A549 (cell line): ENCODE measurements at regions not wholly inside any gene's neighbourhood (a gene's known extent, or its start where the extent isn't known, plus 50 kb on each side); places are given as distances from the start of the nearest gene placed in this dataset.

Experiments
- ATAC-seq, 2 experiments: fragments of 200-7000 bp in 1 of 2; fragments of >200 bp in 1 of 2; cut with Nextera tagmentation in 1 of 2; cut with Tn5 transposase in 1 of 2; 3 replicates each; pipeline versions ENCODE4 v1.8.0 to v1.9.1; 2018 to 2020; ENCODE audit warnings: mild to moderate bottlenecking in 1 of 2, moderate library complexity in 1 of 2
- CTCF ChIA-PET: fragments of 300-600 bp; sonication (Branson Sonifier 250); formaldehyde crosslinking; extraction: SDS; loops from one replicate; lab custom pipeline; 2021; ENCODE audit warnings: antibody characterized with exemption, inconsistent platforms; lab: Yijun Ruan, JAX
- POLR2A ChIA-PET: fragments of 350-600 bp; formaldehyde crosslinking; extraction: SDS; loops from one replicate; lab custom pipeline; 2021; ENCODE audit warnings: antibody characterized with exemption, inconsistent platforms; lab: Yijun Ruan, JAX
- DNase-seq, 2 experiments: peaks; one replicate each; pipeline versions ENCODE4 v3.0.0 to v3.0.0-alpha.2; 2011 to 2016; ENCODE audit warnings: low read depth in 1 of 2, low spot score in 1 of 2
- FAIRE-seq: peaks from 2 replicates; lab custom pipeline; 2011; peaks lifted over from hg19 to GRCh38; lab: Jason Lieb, UNC
- H3K27ac ChIP-seq, 2 experiments: fragments of >200 bp; sonication (Bioruptor Twin); formaldehyde crosslinking; 3 replicates each; pipeline ENCODE4 v1.5.1; 2016 to 2017
- H3K4me1 ChIP-seq: fragments of >200 bp; sonication (Bioruptor Twin); formaldehyde crosslinking; 3 replicates; pipeline ENCODE4 v1.6.1; 2016
- H3K4me2 ChIP-seq: fragments of >200 bp; sonication (Bioruptor Twin); formaldehyde crosslinking; 3 replicates; pipeline ENCODE4 v1.6.1; 2016
- H3K4me3 ChIP-seq: fragments of >200 bp; sonication (Bioruptor Twin); formaldehyde crosslinking; 3 replicates; pipeline ENCODE4 v1.5.1; 2016
- H3K9me3 ChIP-seq: fragments of >200 bp; sonication (Bioruptor Twin); formaldehyde crosslinking; 3 replicates; pipeline ENCODE4 v1.6.1; 2016
- CHD4 ChIP-seq: fragments of 200-600 bp; sonication (generic); IDR thresholded peaks from 2 replicates; pipeline ENCODE4 v1.6.1; 2016; ENCODE audit warnings: antibody characterized with exemption, mild to moderate bottlenecking, borderline replicate concordance
- ELK1 ChIP-seq: fragments of 150-350 bp; IDR thresholded peaks from 2 replicates; pipeline ENCODE4 v1.6.1; 2014; ENCODE audit warnings: low read depth, mild to moderate bottlenecking, low read length
- FOSB ChIP-seq: fragments of 250-450 bp; sonication (Bioruptor Pico); IDR thresholded peaks from 2 replicates; pipeline ENCODE4 v1.5.0; 2020; ENCODE audit warnings: mild to moderate bottlenecking, moderate library complexity
- GATA3 ChIP-seq: IDR thresholded peaks from 2 replicates; pipeline ENCODE4 v1.6.1; 2012; ENCODE audit warnings: borderline replicate concordance
- HEYL ChIP-seq: fragments of 250-450 bp; sonication (Bioruptor Pico); IDR thresholded peaks from 2 replicates; pipeline ENCODE4 v1.8.0; 2021; ENCODE audit warnings: mild to moderate bottlenecking, moderate library complexity
- KDM5A ChIP-seq: fragments of 200-600 bp; sonication (generic); IDR thresholded peaks from 2 replicates; pipeline ENCODE4 v1.6.1; 2016; ENCODE audit warnings: antibody characterized with exemption, mild to moderate bottlenecking
- MYC ChIP-seq: IDR thresholded peaks from 2 replicates; pipeline ENCODE4 v1.6.1; 2012; ENCODE audit warnings: mild to moderate bottlenecking, inconsistent platforms, low read length, improper control_type of control experiment, borderline replicate concordance
- NFE2L2 ChIP-seq: fragments of 150-350 bp; conservative IDR thresholded peaks from 2 replicates; pipeline ENCODE4 v1.6.1; 2014; ENCODE audit warnings: low read length
- PHF8 ChIP-seq: fragments of 200-600 bp; sonication (generic); IDR thresholded peaks from 2 replicates; pipeline ENCODE4 v1.6.1; 2016; ENCODE audit warnings: low read depth, mild to moderate bottlenecking, antibody characterized with exemption, moderate library complexity, borderline replicate concordance
- POLR2A ChIP-seq: IDR thresholded peaks from 2 replicates; pipeline ENCODE4 v1.6.1; 2012; ENCODE audit warnings: mild to moderate bottlenecking, low read length
- POLR2AphosphoS2 ChIP-seq: conservative IDR thresholded peaks from 2 replicates; pipeline ENCODE4 v1.6.1; 2012; ENCODE audit warnings: low read length, improper control_type of control experiment, inconsistent platforms
- RCOR1 ChIP-seq: fragments of 150-350 bp; IDR thresholded peaks from 2 replicates; pipeline ENCODE4 v1.6.1; 2014; ENCODE audit warnings: antibody characterized with exemption, low read length, low read depth
- SMC3 ChIP-seq: fragments of >200 bp; sonication (Bioruptor Twin); formaldehyde crosslinking; IDR thresholded peaks from 3 replicates; pipeline ENCODE4 v1.6.1; 2018; ENCODE audit warnings: inconsistent platforms
- TP53 ChIP-seq: fragments of 250-450 bp; sonication (Bioruptor Pico); IDR thresholded peaks from 2 replicates; pipeline ENCODE4 v1.5.0; 2021; ENCODE audit warnings: mild to moderate bottlenecking, moderate library complexity
- ZC3H11A ChIP-seq: fragments of 450-650 bp; IDR thresholded peaks from 2 replicates; pipeline ENCODE4 v1.6.1; 2014; ENCODE audit warnings: antibody characterized with exemption, mild to moderate bottlenecking
- ZNF302 ChIP-seq: fragments of 250-450 bp; sonication (Bioruptor Pico); IDR thresholded peaks from 2 replicates; pipeline ENCODE4 v1.9.0; 2021; ENCODE audit warnings: inconsistent platforms, mild to moderate bottlenecking, moderate library complexity
- ZSCAN20 ChIP-seq: fragments of 250-450 bp; sonication (Bioruptor Pico); IDR thresholded peaks from 2 replicates; pipeline ENCODE4 v1.8.0; 2022; ENCODE audit warnings: mild to moderate bottlenecking, moderate library complexity
- WGBS: methylation state at CpG from one replicate; pipeline ENCODE4 v1.1.6; 2017; ENCODE audit errors: missing lambda C conversion rate; 5-methylcytosine and 5-hydroxymethylcytosine counted together
- TF ChIP-seq, protein P1 (sequence below): fragments of 250-450 bp; sonication (Bioruptor Pico); IDR thresholded peaks from 2 replicates; pipeline ENCODE4 v1.5.0; 2020; ENCODE audit warnings: low read depth, mild to moderate bottlenecking, moderate library complexity
- TF ChIP-seq, protein P2 (sequence below): fragments of 200-600 bp; sonication (generic); IDR thresholded peaks from 2 replicates; pipeline ENCODE4 v1.6.1; 2016; ENCODE audit warnings: antibody characterized with exemption, mild to moderate bottlenecking, moderate library complexity
- TF ChIP-seq, protein P3 (sequence below): IDR thresholded peaks from 2 replicates; pipeline ENCODE4 v1.6.1; 2012

GRCh38 chr3:99355465-99355864, 282.9 kb upstream of the COL8A1 start (continued):
- TF ChIP-seq FOSB (CRISPR knock-in tag) (no peak), ELK1 (no peak)

DNA sequence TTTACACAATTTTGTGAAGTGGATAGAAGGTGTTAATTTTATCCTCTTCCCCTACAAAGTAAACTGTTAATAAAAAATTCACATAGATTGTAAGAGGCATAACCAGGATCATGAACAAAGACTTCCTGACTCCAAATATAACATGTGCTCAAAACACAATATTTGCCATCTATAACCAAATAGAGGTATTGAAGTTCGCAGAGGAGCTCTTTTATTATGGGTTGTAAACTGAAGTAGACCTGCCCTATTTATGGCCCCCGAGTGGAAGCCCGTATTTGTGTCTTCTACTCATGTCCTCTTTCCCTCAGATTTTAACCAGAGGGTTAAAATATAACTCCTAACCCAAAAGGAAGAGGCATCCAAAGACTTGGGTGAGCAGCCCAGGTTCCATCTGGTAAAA, 285.6 kb upstream of the COL8A1 start:
- DNase-seq (no peak), ATAC-seq (no peak), FAIRE-seq (no peak)
- CTCF ChIA-PET: no interaction called here
- TF ChIP-seq, protein P1, sequence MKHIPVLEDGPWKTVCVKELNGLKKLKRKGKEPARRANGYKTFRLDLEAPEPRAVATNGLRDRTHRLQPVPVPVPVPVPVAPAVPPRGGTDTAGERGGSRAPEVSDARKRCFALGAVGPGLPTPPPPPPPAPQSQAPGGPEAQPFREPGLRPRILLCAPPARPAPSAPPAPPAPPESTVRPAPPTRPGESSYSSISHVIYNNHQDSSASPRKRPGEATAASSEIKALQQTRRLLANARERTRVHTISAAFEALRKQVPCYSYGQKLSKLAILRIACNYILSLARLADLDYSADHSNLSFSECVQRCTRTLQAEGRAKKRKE (CRISPR knock-in tag): no peak
- TF ChIP-seq RCOR1 (no peak), POLR2AphosphoS2 (no peak), ZSCAN20 (no peak), KDM5A (no peak), MYC (no peak), TP53 (CRISPR knock-in tag) (no peak), ZC3H11A (no peak), POLR2A (no peak), ELK1 (no peak), PHF8 (no peak), HEYL (no peak), NFE2L2 (no peak), SMC3 (no peak), GATA3 (no peak), ZNF302 (CRISPR knock-in tag) (no peak), CHD4 (no peak)
- TF ChIP-seq, protein P2, sequence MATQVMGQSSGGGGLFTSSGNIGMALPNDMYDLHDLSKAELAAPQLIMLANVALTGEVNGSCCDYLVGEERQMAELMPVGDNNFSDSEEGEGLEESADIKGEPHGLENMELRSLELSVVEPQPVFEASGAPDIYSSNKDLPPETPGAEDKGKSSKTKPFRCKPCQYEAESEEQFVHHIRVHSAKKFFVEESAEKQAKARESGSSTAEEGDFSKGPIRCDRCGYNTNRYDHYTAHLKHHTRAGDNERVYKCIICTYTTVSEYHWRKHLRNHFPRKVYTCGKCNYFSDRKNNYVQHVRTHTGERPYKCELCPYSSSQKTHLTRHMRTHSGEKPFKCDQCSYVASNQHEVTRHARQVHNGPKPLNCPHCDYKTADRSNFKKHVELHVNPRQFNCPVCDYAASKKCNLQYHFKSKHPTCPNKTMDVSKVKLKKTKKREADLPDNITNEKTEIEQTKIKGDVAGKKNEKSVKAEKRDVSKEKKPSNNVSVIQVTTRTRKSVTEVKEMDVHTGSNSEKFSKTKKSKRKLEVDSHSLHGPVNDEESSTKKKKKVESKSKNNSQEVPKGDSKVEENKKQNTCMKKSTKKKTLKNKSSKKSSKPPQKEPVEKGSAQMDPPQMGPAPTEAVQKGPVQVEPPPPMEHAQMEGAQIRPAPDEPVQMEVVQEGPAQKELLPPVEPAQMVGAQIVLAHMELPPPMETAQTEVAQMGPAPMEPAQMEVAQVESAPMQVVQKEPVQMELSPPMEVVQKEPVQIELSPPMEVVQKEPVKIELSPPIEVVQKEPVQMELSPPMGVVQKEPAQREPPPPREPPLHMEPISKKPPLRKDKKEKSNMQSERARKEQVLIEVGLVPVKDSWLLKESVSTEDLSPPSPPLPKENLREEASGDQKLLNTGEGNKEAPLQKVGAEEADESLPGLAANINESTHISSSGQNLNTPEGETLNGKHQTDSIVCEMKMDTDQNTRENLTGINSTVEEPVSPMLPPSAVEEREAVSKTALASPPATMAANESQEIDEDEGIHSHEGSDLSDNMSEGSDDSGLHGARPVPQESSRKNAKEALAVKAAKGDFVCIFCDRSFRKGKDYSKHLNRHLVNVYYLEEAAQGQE: no peak
- TF ChIP-seq, protein P3, sequence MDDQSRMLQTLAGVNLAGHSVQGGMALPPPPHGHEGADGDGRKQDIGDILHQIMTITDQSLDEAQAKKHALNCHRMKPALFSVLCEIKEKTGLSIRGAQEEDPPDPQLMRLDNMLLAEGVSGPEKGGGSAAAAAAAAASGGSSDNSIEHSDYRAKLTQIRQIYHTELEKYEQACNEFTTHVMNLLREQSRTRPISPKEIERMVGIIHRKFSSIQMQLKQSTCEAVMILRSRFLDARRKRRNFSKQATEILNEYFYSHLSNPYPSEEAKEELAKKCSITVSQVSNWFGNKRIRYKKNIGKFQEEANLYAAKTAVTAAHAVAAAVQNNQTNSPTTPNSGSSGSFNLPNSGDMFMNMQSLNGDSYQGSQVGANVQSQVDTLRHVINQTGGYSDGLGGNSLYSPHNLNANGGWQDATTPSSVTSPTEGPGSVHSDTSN: no peak
- WGBS: 6% methylated on average over 3 of the region's 3 CpGs
- Histone ChIP-seq H3K4me1 (no peaks in the 10 kb centered on the region), H3K27ac (no peak overlapping the region), H3K9me3 (no peaks in the 10 kb centered on the region), H3K4me3 (no peak overlapping the region), H3K4me2 (no peak overlapping the region)
- POLR2A ChIA-PET: no interaction called here
